HUES6 (cell line): ENCODE measurements at regions not wholly inside any gene's neighbourhood (a gene's known extent, or its start where the extent isn't known, plus 50 kb on each side); places are given as distances from the start of the nearest gene placed in this dataset.

Experiments used
- H3K27ac ChIP-seq: 2 replicates; pipeline ENCODE4 v1.7.0; 2013; ENCODE audit warnings: low read depth, mild to moderate bottlenecking, low read length, inconsistent platforms
- H3K27me3 ChIP-seq: 2 replicates; pipeline ENCODE4 v1.6.1; 2013; ENCODE audit warnings: low read length; ENCODE audit not compliant: control insufficient read depth, insufficient read depth
- H3K36me3 ChIP-seq: 2 replicates; pipeline ENCODE4 v1.6.1; 2013; ENCODE audit warnings: low read length; ENCODE audit not compliant: control insufficient read depth, insufficient read depth
- H3K4me1 ChIP-seq: 2 replicates; pipeline ENCODE4 v1.6.1; 2013; ENCODE audit warnings: low read length; ENCODE audit not compliant: control insufficient read depth, insufficient read depth
- H3K4me3 ChIP-seq: 2 replicates; pipeline ENCODE4 v1.5.1; 2013; ENCODE audit warnings: low read depth, low read length
- H3K9ac ChIP-seq: one replicate; pipeline ENCODE4 v1.6.1; 2013; ENCODE audit warnings: mild to moderate bottlenecking, low read length
- H3K9me3 ChIP-seq: 2 replicates; pipeline ENCODE4 v1.6.1; 2013; ENCODE audit warnings: low read depth, low read length; ENCODE audit not compliant: control insufficient read depth, insufficient read depth

GRCh38 chr18:51448949-51449348 lies 251.5 kb upstream of the MEX3C start:
- Histone ChIP-seq H3K27ac (no peak overlapping the region), H3K27me3 (no peaks in the 10 kb centered on the region), H3K4me3 (no peak overlapping the region), H3K36me3 (no peaks in the 10 kb centered on the region), H3K4me1 (peaks cover 10% of the 10 kb centered on the region), H3K9ac (no peak overlapping the region), H3K9me3 (no peaks in the 10 kb centered on the region)

GRCh38 chr18:51453594-51453993 lies 256.1 kb upstream of the MEX3C start:
- Histone ChIP-seq H3K4me1 (no peaks in the 10 kb centered on the region), H3K36me3 (no peaks in the 10 kb centered on the region), H3K4me3 (no peak overlapping the region), H3K9ac (no peak overlapping the region), H3K27me3 (no peaks in the 10 kb centered on the region), H3K9me3 (no peaks in the 10 kb centered on the region), H3K27ac (no peak overlapping the region)

- Histone ChIP-seq H3K27ac (no peak overlapping the region), H3K9ac (no peak overlapping the region), H3K4me3 (no peak overlapping the region), H3K4me1 (no peaks in the 10 kb centered on the region), H3K27me3 (no peaks in the 10 kb centered on the region), H3K9me3 (no peaks in the 10 kb centered on the region), H3K36me3 (no peaks in the 10 kb centered on the region)
These were observed 261.4 kb upstream of the MEX3C start for GRCh38 chr18:51458861-51459260.

- no peak overlapping the region for H3K27ac ChIP-seq
- H3K4me3 ChIP-seq = no peak overlapping the region
- H3K4me1 ChIP-seq = no peaks in the 10 kb centered on the region
- H3K27me3 ChIP-seq = no peaks in the 10 kb centered on the region
- H3K9ac ChIP-seq = no peak overlapping the region
- no peaks in the 10 kb centered on the region for H3K9me3 ChIP-seq
- H3K36me3 ChIP-seq = no peaks in the 10 kb centered on the region
These were observed 264.5 kb upstream of the MEX3C start for GRCh38 chr18:51461956-51462355.

- no peak overlapping the region for H3K27ac ChIP-seq
- H3K27me3 ChIP-seq = no peaks in the 10 kb centered on the region
- H3K4me3 ChIP-seq = no peak overlapping the region
These were observed 266.1 kb upstream of the MEX3C start for GRCh38 chr18:51463483-51464136.

GRCh38 chr18:51478908-51479307 lies 281.4 kb upstream of the MEX3C start:
- Histone ChIP-seq H3K27ac (no peak overlapping the region), H3K4me3 (no peak overlapping the region), H3K9ac (no peak overlapping the region), H3K9me3 (no peaks in the 10 kb centered on the region; the same call in none of the 2 replicates), H3K36me3 (no peaks in the 10 kb centered on the region), H3K4me1 (0 out of 2 replicates have a peak, but pooled peaks cover 3% of the 10 kb centered on the region), H3K27me3 (no peaks in the 10 kb centered on the region)

More at GRCh38 chr18:51463483-51464136, 266.1 kb upstream of the MEX3C start:
- Histone ChIP-seq H3K4me1 (no peaks in the 10 kb centered on the region), H3K9me3 (no peaks in the 10 kb centered on the region), H3K36me3 (no peaks in the 10 kb centered on the region), H3K9ac (no peak overlapping the region)

GRCh38 chr18:51479736-51480135 lies 282.3 kb upstream of the MEX3C start:
- H3K4me1 ChIP-seq = peaks cover 5% of the 10 kb centered on the region; the same call in 1 of the 2 replicates
- no peaks in the 10 kb centered on the region for H3K36me3 ChIP-seq
- H3K9ac ChIP-seq = no peak overlapping the region
- H3K27ac ChIP-seq = no peak overlapping the region
- no peaks in the 10 kb centered on the region for H3K27me3 ChIP-seq
- H3K4me3 ChIP-seq = no peak overlapping the region
- no peaks in the 10 kb centered on the region; the same call in none of the 2 replicates for H3K9me3 ChIP-seq

- no peak overlapping the region for H3K4me3 ChIP-seq
- no peaks in the 10 kb centered on the region for H3K36me3 ChIP-seq
- no peaks in the 10 kb centered on the region; the same call in none of the 2 replicates for H3K9me3 ChIP-seq
- peaks cover 4% of the 10 kb centered on the region; the same call in 1 of the 2 replicates for H3K4me1 ChIP-seq
- H3K9ac ChIP-seq = no peak overlapping the region
- H3K27ac ChIP-seq = no peak overlapping the region
- H3K27me3 ChIP-seq = no peaks in the 10 kb centered on the region
These were observed 283.2 kb upstream of the MEX3C start for GRCh38 chr18:51480407-51481261.

- Histone ChIP-seq H3K9me3 (no peaks in the 10 kb centered on the region; the same call in none of the 2 replicates), H3K4me3 (no peak overlapping the region), H3K9ac (no peak overlapping the region), H3K27ac (no peak overlapping the region), H3K27me3 (no peaks in the 10 kb centered on the region), H3K36me3 (no peaks in the 10 kb centered on the region), H3K4me1 (peaks cover 6% of the 10 kb centered on the region; the same call in 1 of the 2 replicates)
These were observed 289.4 kb upstream of the MEX3C start for GRCh38 chr18:51486735-51487366.

GRCh38 chr18:51490417-51490816 lies 292.9 kb upstream of the MEX3C start:
- no peaks in the 10 kb centered on the region for H3K36me3 ChIP-seq
- 0 out of 2 replicates have a peak, but pooled peaks cover 2% of the 10 kb centered on the region for H3K4me1 ChIP-seq
- no peak overlapping the region for H3K9ac ChIP-seq
- no peaks in the 10 kb centered on the region for H3K27me3 ChIP-seq
- H3K9me3 ChIP-seq = no peaks in the 10 kb centered on the region
- H3K27ac ChIP-seq = no peak overlapping the region
- no peak overlapping the region for H3K4me3 ChIP-seq

- H3K4me3 ChIP-seq = no peak overlapping the region
- H3K27me3 ChIP-seq = no peaks in the 10 kb centered on the region
- H3K9me3 ChIP-seq = no peaks in the 10 kb centered on the region
- H3K36me3 ChIP-seq = no peaks in the 10 kb centered on the region
- H3K4me1 ChIP-seq = 0 out of 2 replicates have a peak, but pooled peaks cover 2% of the 10 kb centered on the region
- no peak overlapping the region for H3K27ac ChIP-seq
- H3K9ac ChIP-seq = no peak overlapping the region
These were observed 293.4 kb upstream of the MEX3C start for GRCh38 chr18:51490860-51491259.
